Smooth muscle cell (in vitro differentiated cells): ENCODE measurements at regions not wholly inside any gene's neighbourhood (a gene's known extent, or its start where the extent isn't known, plus 50 kb on each side); places are given as distances from the start of the nearest gene placed in this dataset.

Source experiments
- DNase-seq: peaks from one replicate; lab custom pipeline; 2025; ENCODE audit not compliant: unreplicated experiment; lab: John Stamatoyannopoulos, UW
- H2AFZ ChIP-seq: fragments of 200-600 bp; sonication (generic); 2 replicates; pipeline ENCODE4 v1.6.0; 2016; ENCODE audit warnings: antibody characterized with exemption, low read depth, mild to moderate bottlenecking
- H3F3A ChIP-seq: fragments of 200-600 bp; sonication (generic); 2 replicates; pipeline ENCODE4 v1.6.0; 2017; ENCODE audit warnings: antibody characterized with exemption, low read depth
- H3K27ac ChIP-seq: fragments of 200-600 bp; sonication (generic); 2 replicates; pipeline ENCODE4 v1.5.1; 2016; ENCODE audit warnings: low read depth, mild to moderate bottlenecking
- H3K27me3 ChIP-seq: fragments of 200-600 bp; sonication (generic); 2 replicates; pipeline ENCODE4 v1.6.1; 2016; ENCODE audit warnings: low read depth, mild to moderate bottlenecking
- H3K36me3 ChIP-seq: fragments of 200-600 bp; sonication (generic); 2 replicates; pipeline ENCODE4 v1.5.1; 2016; ENCODE audit warnings: low read depth
- H3K4me1 ChIP-seq: fragments of 200-600 bp; sonication (generic); 2 replicates; pipeline ENCODE4 v1.5.1; 2016; ENCODE audit warnings: low read depth
- H3K4me2 ChIP-seq: fragments of 200-600 bp; sonication (generic); 2 replicates; pipeline ENCODE4 v1.6.0; 2016; ENCODE audit warnings: mild to moderate bottlenecking
- H3K4me3 ChIP-seq: fragments of 200-600 bp; sonication (generic); 2 replicates; pipeline ENCODE4 v1.5.1; 2016; ENCODE audit warnings: mild to moderate bottlenecking
- H3K79me2 ChIP-seq: fragments of 200-600 bp; sonication (generic); 2 replicates; pipeline ENCODE4 v1.6.0; 2016; ENCODE audit warnings: low read depth, mild to moderate bottlenecking
- H3K9ac ChIP-seq: fragments of 200-600 bp; sonication (generic); 2 replicates; pipeline ENCODE4 v1.6.0; 2016; ENCODE audit warnings: low read depth
- H3K9me3 ChIP-seq: fragments of 200-600 bp; sonication (generic); replicated peaks from 2 replicates; pipeline ENCODE4 v1.5.1; 2016; ENCODE audit warnings: low read depth
- H4K20me1 ChIP-seq: fragments of 200-600 bp; sonication (generic); 2 replicates; pipeline ENCODE4 v1.6.0; 2016; ENCODE audit warnings: low read depth
- CTCF ChIP-seq: fragments of 200-600 bp; sonication (generic); IDR thresholded peaks from 2 replicates; pipeline ENCODE4 v1.5.1; 2017; ENCODE audit warnings: borderline replicate concordance, mild to moderate bottlenecking, antibody characterized with exemption; ENCODE audit not compliant: insufficient read depth, poor library complexity, severe bottlenecking
- WGBS: methylation state at CpG from one replicate; pipeline ENCODE4 v1.1.7; 2016; ENCODE audit warnings: low lambda C conversion rate; 5-methylcytosine and 5-hydroxymethylcytosine counted together

GRCh38 chr3:171977860-171978259, 61.5 kb upstream of the FNDC3B start:
- no peak for TF ChIP-seq CTCF
- Histone ChIP-seq H3K9me3 (no peaks in the 10 kb centered on the region), H3K4me1 (peaks cover 8% of the 10 kb centered on the region), H3K27ac (no peak overlapping the region), H3K79me2 (no peaks in the 10 kb centered on the region), H2AFZ (no peak overlapping the region), H3K36me3 (no peaks in the 10 kb centered on the region), H3K9ac (no peak overlapping the region), H3K4me2 (no peak overlapping the region), H3F3A (peaks cover 3% of the 10 kb centered on the region), H3K27me3 (no peaks in the 10 kb centered on the region), H3K4me3 (no peak overlapping the region), H4K20me1 (no peaks in the 10 kb centered on the region)
- 90% methylated on average over 2 of the region's 2 CpGs for WGBS
- DNase-seq = no peak

GRCh38 chr3:171978390-171978789, 61.0 kb upstream of the FNDC3B start:
- H3K27me3 ChIP-seq = no peaks in the 10 kb centered on the region
- H3K36me3 ChIP-seq = no peaks in the 10 kb centered on the region
- no peak overlapping the region for H3K4me3 ChIP-seq
- H3K27ac ChIP-seq = no peak overlapping the region
- H3F3A ChIP-seq = peaks cover 4% of the 10 kb centered on the region
- H4K20me1 ChIP-seq = no peaks in the 10 kb centered on the region
- no peak overlapping the region for H3K9ac ChIP-seq
- no peaks in the 10 kb centered on the region for H3K79me2 ChIP-seq
- no peak overlapping the region for H2AFZ ChIP-seq
- no peaks in the 10 kb centered on the region for H3K9me3 ChIP-seq
- TF ChIP-seq CTCF = no peak
- no peak for DNase-seq
- H3K4me2 ChIP-seq = no peak overlapping the region
- H3K4me1 ChIP-seq = peaks cover 6% of the 10 kb centered on the region
- 97% methylated on average over 5 of the region's 5 CpGs for WGBS

GRCh38 chr3:171979081-171979480, 60.3 kb upstream of the FNDC3B start:
- Histone ChIP-seq H3K27me3 (no peaks in the 10 kb centered on the region), H2AFZ (no peak overlapping the region), H4K20me1 (no peaks in the 10 kb centered on the region), H3K36me3 (no peaks in the 10 kb centered on the region), H3F3A (peaks cover 4% of the 10 kb centered on the region), H3K4me2 (no peak overlapping the region), H3K4me3 (no peak overlapping the region), H3K79me2 (no peaks in the 10 kb centered on the region), H3K27ac (no peak overlapping the region), H3K9ac (no peak overlapping the region), H3K4me1 (peaks cover 6% of the 10 kb centered on the region), H3K9me3 (no peaks in the 10 kb centered on the region)
- no peak for DNase-seq
- WGBS = 94% methylated on average over 8 of the region's 8 CpGs
- TF ChIP-seq CTCF = no peak

GRCh38 chr3:171980578-171981270, 58.7 kb upstream of the FNDC3B start:
- H3F3A ChIP-seq = peaks cover 4% of the 10 kb centered on the region
- H3K9me3 ChIP-seq = no peaks in the 10 kb centered on the region
- no peaks in the 10 kb centered on the region for H3K27me3 ChIP-seq
- no peak overlapping the region for H3K9ac ChIP-seq
- no peak overlapping the region for H3K4me3 ChIP-seq
- H3K27ac ChIP-seq = peak overlapping the region; percentile 39
- H3K36me3 ChIP-seq = no peaks in the 10 kb centered on the region
- H2AFZ ChIP-seq = no peak overlapping the region
- H3K79me2 ChIP-seq = no peaks in the 10 kb centered on the region
- H4K20me1 ChIP-seq = no peaks in the 10 kb centered on the region
- TF ChIP-seq CTCF = no peak
- H3K4me2 ChIP-seq = peak overlapping the region; percentile 8
- no peak for DNase-seq
- H3K4me1 ChIP-seq = peaks cover 6% of the 10 kb centered on the region
- WGBS = 82% methylated on average over 2 of the region's 2 CpGs
